Epidermal melanocyte (primary cell): ENCODE measurements at regions not wholly inside any gene's neighbourhood (a gene's known extent, or its start where the extent isn't known, plus 50 kb on each side); places are given as distances from the start of the nearest gene placed in this dataset.
"Not testable (repeated sequence)": the region's sequence is repeated elsewhere in the genome, so short reads cannot be mapped to it uniquely, and the experiment has no call there.

Source experiments
- DNase-seq: peaks from one replicate; pipeline ENCODE4 v3.0.0; 2011; ENCODE audit warnings: low spot score; ENCODE audit not compliant: insufficient read length

GRCh38 chr11:3514635-3515424 lies 127.0 kb downstream of the ART5 start:
- DNase-seq, result not testable (repeated sequence)

- DNase-seq, result not testable (repeated sequence)
Observed at GRCh38 chr11:3513311-3513710, 128.5 kb downstream of the ART5 start.

GRCh38 chr11:3512751-3513150 lies 129.0 kb downstream of the ART5 start:
- not testable (repeated sequence) for DNase-seq

- not testable (repeated sequence) for DNase-seq
Observed at GRCh38 chr11:3512133-3512703, 129.6 kb downstream of the ART5 start.

- not testable (repeated sequence) for DNase-seq
Observed at GRCh38 chr11:3511416-3512132, 130.2 kb downstream of the ART5 start.

- not testable (repeated sequence) for DNase-seq
Observed at GRCh38 chr11:3509563-3509962, 130.6 kb upstream of the ZNF195 start.

GRCh38 chr11:3499198-3499597 lies 120.3 kb upstream of the ZNF195 start:
- DNase-seq, result not testable (repeated sequence)

- DNase-seq, result not testable (repeated sequence)
Observed at GRCh38 chr11:3498356-3498755, 119.4 kb upstream of the ZNF195 start.

GRCh38 chr11:3493152-3493551 lies 114.2 kb upstream of the ZNF195 start:
- DNase-seq, result not testable (repeated sequence)

- not testable (repeated sequence) for DNase-seq
Observed at GRCh38 chr11:3488003-3488402, 109.1 kb upstream of the ZNF195 start.

- DNase-seq, result not testable (repeated sequence)
Observed at GRCh38 chr11:3485737-3486136, 106.8 kb upstream of the ZNF195 start.

GRCh38 chr11:3476937-3477885 lies 98.3 kb upstream of the ZNF195 start:
- DNase-seq, result not testable (repeated sequence)

- DNase-seq, result not testable (repeated sequence)
Observed at GRCh38 chr11:3476084-3476936, 97.4 kb upstream of the ZNF195 start.

GRCh38 chr11:3468963-3469362 lies 90.0 kb upstream of the ZNF195 start:
- not testable (repeated sequence) for DNase-seq

GRCh38 chr11:3467599-3467998 lies 88.7 kb upstream of the ZNF195 start:
- DNase-seq, result not testable (repeated sequence)

GRCh38 chr11:3455666-3456065 lies 76.7 kb upstream of the ZNF195 start:
- not testable (repeated sequence) for DNase-seq

- DNase-seq, result not testable (repeated sequence)
Observed at GRCh38 chr11:3454844-3455243, 75.9 kb upstream of the ZNF195 start.

GRCh38 chr11:3453596-3454256 lies 74.8 kb upstream of the ZNF195 start:
- not testable (repeated sequence) for DNase-seq

GRCh38 chr11:3450822-3451221 lies 71.9 kb upstream of the ZNF195 start:
- DNase-seq, result not testable (repeated sequence)
